ENCODE measurements at regions not wholly inside any gene's neighbourhood (a gene's known extent, or its start where the extent isn't known, plus 50 kb on each side); places are given as distances from the start of the nearest gene placed in this dataset.
A peak's percentile ranks its signal among the peaks of the same experiment; 100 is the strongest.

DNA sequence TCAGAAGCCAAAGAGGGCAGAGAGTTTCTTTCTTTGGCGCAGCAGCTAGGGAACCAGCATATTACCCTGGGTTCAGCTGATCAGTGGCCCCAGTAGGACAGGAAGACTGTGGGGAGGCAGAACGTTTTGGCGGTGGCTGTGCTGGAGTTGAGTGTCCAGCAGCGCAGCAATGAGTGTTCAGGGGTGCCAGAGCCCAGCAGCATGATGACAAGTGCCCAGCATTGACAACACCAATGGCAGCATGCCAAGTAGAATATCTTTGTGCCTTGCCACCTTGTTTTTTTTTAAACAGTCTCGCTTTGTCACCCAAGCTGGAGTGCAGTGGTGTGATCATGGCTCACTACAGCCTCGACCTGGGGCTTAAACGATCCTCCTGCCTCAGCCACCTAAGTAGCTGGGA, 106.7 kb upstream of the CDC42BPA start:
- H3K9me3 Mint-ChIP-seq (ENCODE audit: unreplicated experiment): no peaks in the 10 kb centered on the region
- DNase-seq (ENCODE audit: low spot score): no peak
- H3K27me3 Mint-ChIP-seq (ENCODE audit: unreplicated experiment): peaks cover 6% of the 10 kb centered on the region
- no peaks in the 10 kb centered on the region for H3K36me3 Mint-ChIP-seq (ENCODE audit: low read depth, unreplicated experiment)
- H3K27ac Mint-ChIP-seq (ENCODE audit: unreplicated experiment): no peak overlapping the region
- TF ChIP-seq, protein P1, sequence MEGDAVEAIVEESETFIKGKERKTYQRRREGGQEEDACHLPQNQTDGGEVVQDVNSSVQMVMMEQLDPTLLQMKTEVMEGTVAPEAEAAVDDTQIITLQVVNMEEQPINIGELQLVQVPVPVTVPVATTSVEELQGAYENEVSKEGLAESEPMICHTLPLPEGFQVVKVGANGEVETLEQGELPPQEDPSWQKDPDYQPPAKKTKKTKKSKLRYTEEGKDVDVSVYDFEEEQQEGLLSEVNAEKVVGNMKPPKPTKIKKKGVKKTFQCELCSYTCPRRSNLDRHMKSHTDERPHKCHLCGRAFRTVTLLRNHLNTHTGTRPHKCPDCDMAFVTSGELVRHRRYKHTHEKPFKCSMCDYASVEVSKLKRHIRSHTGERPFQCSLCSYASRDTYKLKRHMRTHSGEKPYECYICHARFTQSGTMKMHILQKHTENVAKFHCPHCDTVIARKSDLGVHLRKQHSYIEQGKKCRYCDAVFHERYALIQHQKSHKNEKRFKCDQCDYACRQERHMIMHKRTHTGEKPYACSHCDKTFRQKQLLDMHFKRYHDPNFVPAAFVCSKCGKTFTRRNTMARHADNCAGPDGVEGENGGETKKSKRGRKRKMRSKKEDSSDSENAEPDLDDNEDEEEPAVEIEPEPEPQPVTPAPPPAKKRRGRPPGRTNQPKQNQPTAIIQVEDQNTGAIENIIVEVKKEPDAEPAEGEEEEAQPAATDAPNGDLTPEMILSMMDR (IDR thresholded peaks at IDR 0.05; ENCODE audit: unreplicated experiment): no peak
- no peak overlapping the region for H3K4me3 Mint-ChIP-seq (ENCODE audit: unreplicated experiment)
- H3K4me1 Mint-ChIP-seq (ENCODE audit: unreplicated experiment): peaks cover 34% of the 10 kb centered on the region

DNA sequence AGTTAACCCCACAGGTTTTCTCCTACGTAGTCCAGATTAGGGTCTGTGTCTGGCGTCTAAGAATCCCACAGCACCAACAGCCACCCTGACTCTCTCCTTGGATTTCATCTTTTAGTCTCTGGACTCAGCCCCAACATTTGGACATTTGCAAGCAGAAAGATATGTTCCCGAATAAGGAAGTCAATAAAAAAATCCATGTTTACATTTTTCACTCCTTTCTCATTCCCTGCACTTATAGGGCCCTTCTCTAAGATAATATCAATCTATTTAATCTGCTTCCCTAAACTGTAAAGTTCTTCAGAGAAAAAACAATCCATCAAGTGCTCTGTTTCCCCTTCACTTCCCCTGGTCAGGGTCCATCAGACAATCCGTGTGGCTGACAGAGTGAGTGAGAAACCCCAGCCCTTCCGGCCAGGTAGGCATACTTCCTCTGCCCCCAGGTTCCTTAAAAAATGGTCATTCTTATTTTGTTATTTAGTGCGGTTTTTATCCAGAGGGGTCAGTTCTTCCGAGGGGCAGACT, 105.9 kb upstream of the CDC42BPA start:
- H3K27ac Mint-ChIP-seq (ENCODE audit: unreplicated experiment): peak overlapping the region; percentile 48
- peaks cover 27% of the 10 kb centered on the region for H3K4me1 Mint-ChIP-seq (ENCODE audit: unreplicated experiment)
- H3K9me3 Mint-ChIP-seq (ENCODE audit: unreplicated experiment): no peaks in the 10 kb centered on the region
- H3K4me3 Mint-ChIP-seq (ENCODE audit: unreplicated experiment): no peak overlapping the region
- no peaks in the 10 kb centered on the region for H3K36me3 Mint-ChIP-seq (ENCODE audit: low read depth, unreplicated experiment)
- TF ChIP-seq, protein P1 (IDR thresholded peaks at IDR 0.05; ENCODE audit: unreplicated experiment): no peak
- DNase-seq (ENCODE audit: low spot score): no peak
- H3K27me3 Mint-ChIP-seq (ENCODE audit: unreplicated experiment): peaks cover 1% of the 10 kb centered on the region

DNA sequence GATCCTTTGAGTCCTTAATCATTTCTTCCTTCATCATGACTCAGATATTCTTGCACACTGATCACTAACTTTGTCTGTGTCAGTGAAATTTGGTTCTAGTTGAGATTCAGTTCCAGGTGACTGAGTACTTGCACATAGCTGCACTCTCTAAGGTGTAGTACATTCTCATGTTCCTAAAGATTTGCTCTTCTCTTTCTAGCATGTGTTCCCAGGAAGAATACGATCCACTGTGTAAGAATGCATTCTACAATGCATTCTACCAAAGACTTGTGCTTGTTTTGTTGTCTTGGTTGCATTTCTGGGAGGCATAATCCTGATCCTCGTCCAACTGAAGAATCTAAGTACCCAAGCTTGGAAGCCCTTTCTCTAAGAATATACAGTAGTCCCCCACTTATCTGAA, 104.3 kb upstream of the CDC42BPA start:
- peaks cover 12% of the 10 kb centered on the region for H3K4me1 Mint-ChIP-seq (ENCODE audit: unreplicated experiment)
- H3K27ac Mint-ChIP-seq (ENCODE audit: unreplicated experiment): no peak overlapping the region
- TF ChIP-seq, protein P1 (IDR thresholded peaks at IDR 0.05; ENCODE audit: unreplicated experiment): no peak
- DNase-seq (ENCODE audit: low spot score): no peak
- no peaks in the 10 kb centered on the region for H3K9me3 Mint-ChIP-seq (ENCODE audit: unreplicated experiment)
- H3K27me3 Mint-ChIP-seq (ENCODE audit: unreplicated experiment): no peaks in the 10 kb centered on the region
- no peak overlapping the region for H3K4me3 Mint-ChIP-seq (ENCODE audit: unreplicated experiment)
- no peaks in the 10 kb centered on the region for H3K36me3 Mint-ChIP-seq (ENCODE audit: low read depth, unreplicated experiment)

DNA sequence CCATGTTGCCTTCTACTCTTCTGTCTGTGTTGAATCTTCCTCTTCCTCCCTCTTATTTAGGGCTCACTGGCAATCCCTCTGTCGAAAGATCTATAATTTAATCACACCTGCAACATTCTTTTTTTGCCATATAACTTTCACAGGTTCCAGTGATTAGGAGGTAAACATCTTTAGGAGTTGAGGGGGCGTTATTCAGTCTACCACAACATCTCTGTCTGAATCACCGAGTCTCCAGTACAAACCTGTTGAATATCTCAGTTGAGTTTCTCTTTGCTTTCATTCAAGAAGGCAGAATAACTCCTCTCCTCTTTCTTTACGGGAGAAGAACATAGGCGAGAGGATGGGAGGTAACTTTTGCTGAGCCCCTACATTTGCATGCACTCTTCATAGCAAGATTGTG, 101.9 kb upstream of the CDC42BPA start:
- no peaks in the 10 kb centered on the region for H3K36me3 Mint-ChIP-seq (ENCODE audit: low read depth, unreplicated experiment)
- TF ChIP-seq, protein P1 (IDR thresholded peaks at IDR 0.05; ENCODE audit: unreplicated experiment): no peak
- H3K4me3 Mint-ChIP-seq (ENCODE audit: unreplicated experiment): no peak overlapping the region
- no peak for DNase-seq (ENCODE audit: low spot score)
- no peaks in the 10 kb centered on the region for H3K9me3 Mint-ChIP-seq (ENCODE audit: unreplicated experiment)
- no peak overlapping the region for H3K27ac Mint-ChIP-seq (ENCODE audit: unreplicated experiment)
- H3K27me3 Mint-ChIP-seq (ENCODE audit: unreplicated experiment): no peaks in the 10 kb centered on the region
- peaks cover 11% of the 10 kb centered on the region for H3K4me1 Mint-ChIP-seq (ENCODE audit: unreplicated experiment)

DNA sequence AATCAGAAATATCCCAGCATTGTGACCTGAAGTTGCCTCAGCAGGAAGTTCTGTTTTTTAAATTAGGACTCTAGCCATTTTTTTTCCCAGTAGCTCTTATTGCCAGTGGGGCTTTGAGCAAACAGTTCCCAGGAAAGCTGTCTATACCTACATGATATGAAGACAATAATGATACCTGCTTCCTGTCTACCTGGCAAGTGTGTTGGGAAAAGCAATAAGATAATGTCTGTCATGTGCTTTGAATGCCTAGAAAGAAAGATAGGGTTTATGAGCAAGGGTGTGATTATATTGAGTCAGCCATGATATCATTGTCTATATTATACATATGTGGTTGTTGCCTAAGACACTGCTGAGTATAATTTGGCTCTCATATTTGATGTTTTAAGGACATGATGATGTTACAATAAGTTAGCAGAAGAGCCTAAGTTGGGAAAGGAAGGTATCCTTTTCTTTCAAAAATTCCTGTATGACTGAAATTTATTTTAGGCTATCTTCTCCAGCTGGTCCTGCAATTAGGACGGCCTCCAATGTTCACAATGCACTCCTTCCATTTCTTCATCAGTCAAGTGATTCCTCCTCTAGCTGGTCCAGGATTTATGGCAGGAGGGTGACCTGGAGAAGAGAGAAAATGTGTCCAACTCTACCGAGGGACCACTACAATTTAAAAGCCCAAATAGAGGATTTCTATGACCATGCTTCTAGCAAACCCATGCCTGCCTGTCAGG, 99.6 kb upstream of the CDC42BPA start:
- H3K36me3 Mint-ChIP-seq (ENCODE audit: low read depth, unreplicated experiment): no peaks in the 10 kb centered on the region
- TF ChIP-seq, protein P1 (IDR thresholded peaks at IDR 0.05; ENCODE audit: unreplicated experiment): no peak
- no peak for DNase-seq (ENCODE audit: low spot score)
- H3K4me1 Mint-ChIP-seq (ENCODE audit: unreplicated experiment): peaks cover 2% of the 10 kb centered on the region
- no peaks in the 10 kb centered on the region for H3K9me3 Mint-ChIP-seq (ENCODE audit: unreplicated experiment)
- no peaks in the 10 kb centered on the region for H3K27me3 Mint-ChIP-seq (ENCODE audit: unreplicated experiment)
- H3K27ac Mint-ChIP-seq (ENCODE audit: unreplicated experiment): no peak overlapping the region
- no peak overlapping the region for H3K4me3 Mint-ChIP-seq (ENCODE audit: unreplicated experiment)
